GM18519 (cell line): ENCODE measurements at regions not wholly inside any gene's neighbourhood (a gene's known extent, or its start where the extent isn't known, plus 50 kb on each side); places are given as distances from the start of the nearest gene placed in this dataset.
"Not testable (repeated sequence)": the region's sequence is repeated elsewhere in the genome, so short reads cannot be mapped to it uniquely, and the experiment has no call there.

Experiments
- ATAC-seq: cut with Tn5 transposase; IDR thresholded peaks from one replicate; pipeline ENCODE4 v1.9.1; 2021; ENCODE audit warnings: mild to moderate bottlenecking, moderate library complexity; ENCODE audit not compliant: unreplicated experiment, low FRiP score

DNA sequence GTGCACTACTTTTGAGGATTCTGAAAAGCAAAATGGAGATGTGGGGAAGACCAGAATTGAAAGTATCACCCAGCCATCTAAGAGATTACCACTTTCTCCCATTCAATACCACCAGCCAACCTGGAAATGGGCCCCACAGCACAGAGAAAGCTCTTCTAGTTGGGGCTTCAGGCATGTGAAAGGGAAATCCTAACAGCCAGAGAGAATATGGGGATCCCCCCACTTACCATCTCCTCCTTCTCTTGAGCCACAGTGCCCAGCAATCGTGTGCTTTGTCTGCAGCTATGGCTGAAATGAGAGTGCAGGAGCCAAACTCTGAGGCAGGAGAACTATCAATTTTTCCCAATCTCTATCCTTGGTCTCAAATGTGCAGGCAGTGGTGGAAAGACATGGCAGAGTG is 173.2 kb upstream of the KCTD7 start:
- ATAC-seq: not testable (repeated sequence)

DNA sequence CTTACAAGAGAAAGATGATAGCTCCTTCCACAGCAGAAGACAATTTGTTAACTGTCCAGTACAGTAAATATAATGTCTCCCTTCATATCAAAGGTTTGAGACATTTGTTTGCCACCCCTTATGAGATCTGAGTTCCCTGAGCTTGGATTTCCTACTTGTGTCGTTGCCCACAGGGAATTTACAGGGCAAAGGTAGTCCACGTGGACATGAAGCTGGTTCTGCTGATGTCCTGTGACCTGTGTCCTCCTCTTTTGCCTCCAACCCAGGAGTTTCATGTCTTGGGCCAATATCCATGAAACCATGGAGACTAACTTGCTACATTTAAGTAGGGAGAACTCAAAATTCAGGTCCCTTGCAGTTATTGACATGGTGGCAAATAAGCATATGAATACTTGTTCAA is 172.2 kb upstream of the KCTD7 start:
- ATAC-seq: not testable (repeated sequence)

DNA sequence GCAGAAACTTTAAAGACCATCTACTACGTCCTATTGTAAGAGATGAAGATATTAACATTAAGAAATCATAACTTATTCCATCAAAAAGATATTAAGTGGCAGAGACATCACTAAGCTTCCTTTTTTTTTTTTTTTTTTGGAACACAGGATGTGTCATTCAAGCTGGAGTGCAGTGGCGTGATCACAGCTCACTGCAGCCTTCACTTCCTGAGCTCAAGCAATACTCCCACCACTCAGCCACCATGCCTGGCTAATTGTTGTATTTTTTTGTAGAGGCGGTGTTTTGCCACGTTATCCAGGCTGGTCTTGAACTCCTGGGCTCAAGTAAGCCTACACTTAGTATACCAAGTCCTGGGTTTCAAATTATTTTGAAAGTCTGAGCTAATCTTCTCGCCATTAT is 169.7 kb upstream of the KCTD7 start:
- not testable (repeated sequence) for ATAC-seq

DNA sequence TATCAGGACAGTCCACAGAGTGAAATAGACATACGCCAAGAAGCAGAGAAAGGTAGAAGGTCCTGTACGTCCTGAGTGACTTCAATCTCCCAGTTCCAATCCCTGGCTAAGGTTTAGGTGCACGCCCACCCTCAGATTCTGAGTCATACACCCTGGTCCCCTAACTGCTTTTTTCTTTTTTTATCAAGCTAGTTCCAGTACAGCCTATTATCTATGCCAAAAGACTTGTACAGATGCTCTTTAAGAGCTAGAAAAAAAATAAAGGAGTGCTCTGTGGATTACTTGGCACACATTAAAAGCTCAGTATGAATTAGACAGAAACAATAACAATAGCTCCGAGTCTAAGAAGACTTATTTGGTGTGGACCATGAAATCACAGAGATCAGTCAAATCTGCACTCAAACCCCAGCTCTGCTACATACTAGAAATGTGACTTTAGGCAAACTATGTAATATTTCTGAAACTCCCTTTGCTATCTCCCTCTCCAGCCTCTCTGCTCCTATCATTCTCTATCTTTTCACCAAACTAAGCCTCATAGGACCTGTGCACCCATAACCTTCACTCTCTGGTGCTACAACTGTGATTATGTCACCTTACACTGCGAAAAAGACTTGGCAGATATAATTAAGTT is 168.8 kb upstream of the KCTD7 start:
- not testable (repeated sequence) for ATAC-seq

DNA sequence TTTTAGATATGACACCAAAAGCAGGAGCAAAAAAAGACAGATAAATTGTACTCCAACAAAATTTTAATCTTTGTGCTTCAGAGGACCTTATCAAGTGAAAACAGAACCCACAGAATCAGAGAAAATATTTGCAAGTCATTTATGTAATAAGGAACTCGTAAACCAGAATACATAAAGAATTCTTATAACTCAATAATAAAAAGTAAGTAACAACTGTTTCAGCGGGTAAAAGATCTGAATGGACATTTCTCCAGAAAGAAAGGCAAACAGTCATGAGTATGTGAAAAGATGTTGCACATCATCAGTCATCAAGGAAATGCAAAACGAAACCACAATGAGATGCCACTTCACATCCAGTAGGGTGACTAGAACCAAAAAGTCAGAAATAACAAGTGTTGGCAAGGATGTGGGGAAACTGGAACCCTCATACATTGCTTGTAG is 167.7 kb upstream of the KCTD7 start:
- ATAC-seq: no peak

DNA sequence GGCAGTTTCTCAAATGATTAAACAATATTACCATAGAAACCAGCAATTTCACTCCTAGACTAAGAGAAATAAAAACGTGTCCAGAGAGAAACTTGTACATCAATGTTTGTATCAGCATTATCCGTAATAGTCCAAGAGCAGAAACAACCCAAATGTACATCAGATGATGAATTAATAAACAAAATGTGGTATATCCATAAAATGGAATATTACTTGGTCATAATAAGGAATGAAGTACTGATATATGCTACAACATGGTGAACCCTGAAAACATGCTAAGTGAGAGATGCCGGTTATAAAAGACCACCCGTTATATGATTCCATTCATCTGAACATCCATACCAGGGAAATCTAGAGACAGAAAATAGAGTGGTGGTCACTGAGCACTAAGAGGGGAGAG is 167.3 kb upstream of the KCTD7 start:
- ATAC-seq: not testable (repeated sequence)

DNA sequence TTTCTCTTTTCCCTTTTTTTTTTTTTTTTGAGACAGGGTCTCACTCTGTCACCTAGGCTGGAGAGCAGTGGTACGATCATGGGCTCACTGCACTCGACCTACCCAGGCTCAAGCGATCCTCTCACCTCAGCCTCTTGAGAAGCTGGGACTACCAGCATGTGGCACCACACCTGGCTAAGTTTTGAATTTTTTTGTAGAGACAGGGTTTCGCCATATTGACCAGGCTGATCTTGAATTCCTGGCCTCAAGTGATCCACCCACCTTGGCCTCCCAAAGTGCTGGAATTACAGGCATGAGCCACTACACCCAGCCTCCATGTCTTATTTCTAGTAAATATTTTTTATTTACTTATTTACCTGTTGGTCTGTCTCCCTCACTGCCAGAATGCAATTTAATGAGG is 165.8 kb upstream of the KCTD7 start:
- not testable (repeated sequence) for ATAC-seq

DNA sequence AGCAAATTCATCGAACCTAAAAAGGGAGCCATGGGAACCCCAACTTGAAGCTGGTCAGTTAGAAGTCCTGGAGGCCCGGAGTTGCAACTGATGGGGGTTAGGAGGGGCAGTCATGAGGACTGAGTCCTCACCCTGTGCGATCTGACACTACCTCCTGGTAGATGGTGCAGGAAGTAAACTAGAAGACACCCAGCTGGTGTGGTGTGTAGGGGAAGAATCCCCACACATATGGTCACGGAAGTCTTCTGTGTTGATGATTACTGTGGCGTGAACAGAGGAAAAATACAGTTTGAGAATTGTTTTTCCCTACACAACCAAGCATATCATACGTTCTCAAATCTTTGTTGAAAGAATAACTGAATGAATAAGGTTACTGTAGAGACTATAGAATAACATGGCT is 164.6 kb upstream of the KCTD7 start:
- ATAC-seq: no peak

DNA sequence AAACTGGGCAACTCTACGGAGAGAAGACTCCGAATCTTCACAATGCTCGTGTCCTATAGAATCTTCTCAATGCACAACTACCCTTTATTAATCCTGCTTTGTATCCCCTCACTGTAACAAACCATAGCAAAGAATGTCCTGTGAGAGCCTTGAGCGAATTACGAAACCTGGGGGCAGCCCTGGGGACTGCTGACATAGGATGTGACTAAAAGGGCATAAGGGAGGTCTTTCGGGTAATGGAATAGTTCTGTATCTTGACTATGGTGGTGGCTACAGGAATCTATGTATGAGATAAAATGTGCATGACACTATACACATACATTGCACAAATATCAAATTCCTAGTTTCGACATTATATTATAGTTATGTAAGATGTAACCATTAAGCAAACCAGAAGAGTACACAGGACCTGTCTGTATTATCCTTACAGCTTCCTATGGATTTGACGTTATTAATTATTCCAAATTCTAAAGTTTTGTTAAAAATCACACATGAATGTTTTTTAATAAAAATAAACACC is 162.5 kb upstream of the KCTD7 start:
- no peak for ATAC-seq

DNA sequence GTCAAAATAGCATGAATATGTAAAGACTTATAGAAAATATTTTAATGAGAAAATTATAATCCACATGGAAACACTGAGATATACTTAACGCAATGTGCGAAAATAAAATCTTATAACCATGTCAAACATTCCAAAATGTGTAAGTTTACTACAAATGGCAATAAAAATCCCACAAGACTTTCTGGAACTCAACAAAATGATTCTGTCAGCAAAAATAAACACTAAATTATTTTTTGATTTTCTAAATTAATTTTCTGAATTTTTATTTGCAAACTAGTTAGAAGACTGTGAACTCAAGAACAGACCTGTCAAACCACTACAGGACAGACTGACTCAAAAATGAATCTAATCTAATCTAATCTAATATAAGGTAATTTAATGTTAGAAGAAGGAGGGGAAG is 160.8 kb upstream of the KCTD7 start:
- no peak for ATAC-seq

DNA sequence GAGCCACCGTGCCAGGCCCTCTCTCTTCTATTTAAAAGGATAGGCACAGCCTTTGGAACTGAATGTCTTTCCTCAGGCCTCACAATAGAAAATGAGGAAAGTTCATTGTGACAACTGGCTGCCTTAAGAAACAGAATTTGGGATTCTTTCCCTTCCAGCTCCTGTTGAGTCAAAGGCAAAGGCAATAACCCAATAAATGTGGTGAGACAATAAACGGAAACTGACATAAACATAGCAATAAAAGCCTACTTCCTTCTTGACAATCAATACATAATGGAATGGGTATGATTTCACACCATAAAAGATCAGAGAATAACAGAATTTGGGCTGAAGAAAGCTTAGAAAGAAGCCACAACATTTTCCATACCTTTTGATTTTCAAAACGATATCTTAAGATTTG is 155.6 kb upstream of the KCTD7 start:
- not testable (repeated sequence) for ATAC-seq

DNA sequence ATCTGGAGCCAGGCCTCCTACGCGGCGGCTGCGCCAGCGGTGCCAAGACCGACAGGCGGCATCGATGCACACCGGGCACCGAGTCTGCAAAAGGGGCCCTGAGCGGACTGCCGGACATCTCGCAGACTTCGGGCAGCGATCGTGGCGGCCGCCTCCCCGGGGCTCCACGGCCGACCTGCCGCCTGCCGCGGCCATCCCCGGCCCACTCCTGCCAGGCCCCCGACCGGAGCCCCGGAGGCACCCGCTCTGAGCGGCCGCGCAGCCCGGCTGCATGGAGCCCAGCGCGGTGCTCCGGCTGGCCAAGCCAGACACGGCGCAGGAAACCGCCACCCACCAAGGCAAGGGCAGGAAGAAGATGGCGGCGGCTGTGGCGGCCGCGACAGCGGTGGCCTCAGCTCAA is 154.2 kb upstream of the KCTD7 start:
- ATAC-seq: no peak

DNA sequence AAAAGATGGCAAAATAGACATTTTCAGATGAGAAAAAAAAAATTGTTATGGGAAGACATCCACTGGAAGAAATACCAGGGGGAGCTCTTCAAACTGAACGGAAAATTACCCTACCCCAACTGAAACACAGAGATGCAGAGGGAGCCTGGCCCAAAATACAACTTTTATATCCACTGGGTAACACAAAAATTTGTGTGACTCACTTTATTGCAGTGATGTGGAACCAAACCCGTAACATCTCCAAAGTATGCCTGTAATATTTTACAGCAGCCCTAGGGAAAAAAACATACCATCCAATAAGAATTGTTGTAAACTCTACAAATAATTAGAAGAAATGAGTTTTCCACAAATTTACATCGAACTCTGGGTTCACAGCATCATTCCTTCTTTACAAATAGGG is 152.6 kb upstream of the KCTD7 start:
- not testable (repeated sequence) for ATAC-seq

DNA sequence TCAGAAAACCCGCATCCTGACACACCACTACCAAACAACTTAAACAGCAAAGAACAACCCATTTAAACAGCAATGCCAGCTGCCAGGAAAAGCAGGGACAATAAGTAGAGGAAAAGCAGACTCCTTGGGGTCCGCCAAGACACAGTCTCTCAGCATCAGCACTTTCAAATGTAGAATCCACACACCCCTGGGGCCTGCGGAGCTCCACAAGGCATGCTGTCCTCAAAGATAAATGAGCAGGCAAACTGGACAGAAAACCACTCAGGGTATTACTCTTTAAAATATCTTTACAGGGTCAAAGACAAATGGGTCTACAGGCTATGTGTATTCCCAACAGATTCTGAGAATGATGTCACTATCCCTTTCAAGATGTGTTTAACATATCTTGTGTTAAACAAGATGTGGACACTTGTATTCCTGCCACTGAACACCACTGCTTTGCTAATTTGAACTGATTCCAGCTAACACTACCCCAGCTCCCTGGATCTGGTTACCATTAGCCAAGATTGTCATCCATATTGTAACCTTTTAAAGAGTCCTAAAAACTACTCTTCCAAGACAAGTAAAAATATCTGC is 150.8 kb upstream of the KCTD7 start:
- not testable (repeated sequence) for ATAC-seq

DNA sequence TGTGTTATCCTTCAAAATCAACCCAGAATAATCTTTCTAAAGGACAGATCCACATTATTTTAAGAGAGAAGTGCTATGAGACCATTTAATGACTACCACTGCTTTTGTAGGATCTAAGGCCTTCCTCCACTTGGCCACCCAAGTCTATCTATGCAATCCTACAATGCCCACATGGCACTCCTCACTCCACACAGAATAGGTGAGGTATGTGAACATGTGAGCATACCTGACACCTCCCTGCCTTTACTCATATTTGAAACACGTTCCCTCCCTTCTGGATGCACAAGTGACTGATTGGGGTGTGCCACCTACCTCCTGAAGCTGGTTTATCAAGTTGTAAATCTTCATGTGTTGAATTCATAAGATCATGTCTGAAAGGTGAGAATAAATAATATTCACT is 147.5 kb upstream of the KCTD7 start:
- not testable (repeated sequence) for ATAC-seq

DNA sequence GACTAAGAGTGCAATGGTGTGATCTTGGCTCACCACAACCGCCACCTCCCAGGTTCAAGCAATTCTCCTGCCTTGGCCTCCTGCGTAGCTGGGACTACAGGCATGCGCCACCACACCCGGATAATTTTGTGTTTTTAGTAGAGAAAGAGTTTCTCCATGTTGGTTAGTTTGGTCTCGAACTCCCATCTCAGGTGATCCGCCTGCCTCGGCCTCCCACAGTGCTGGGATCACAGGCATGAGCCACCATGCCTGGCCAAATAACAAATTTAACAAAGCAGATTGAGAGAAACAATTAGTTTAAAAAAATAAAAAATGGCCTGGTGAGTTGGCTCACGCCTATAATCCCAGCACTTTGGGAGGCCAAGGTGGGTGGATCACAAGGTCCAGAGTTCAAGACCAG is 139.6 kb upstream of the KCTD7 start:
- not testable (repeated sequence) for ATAC-seq

DNA sequence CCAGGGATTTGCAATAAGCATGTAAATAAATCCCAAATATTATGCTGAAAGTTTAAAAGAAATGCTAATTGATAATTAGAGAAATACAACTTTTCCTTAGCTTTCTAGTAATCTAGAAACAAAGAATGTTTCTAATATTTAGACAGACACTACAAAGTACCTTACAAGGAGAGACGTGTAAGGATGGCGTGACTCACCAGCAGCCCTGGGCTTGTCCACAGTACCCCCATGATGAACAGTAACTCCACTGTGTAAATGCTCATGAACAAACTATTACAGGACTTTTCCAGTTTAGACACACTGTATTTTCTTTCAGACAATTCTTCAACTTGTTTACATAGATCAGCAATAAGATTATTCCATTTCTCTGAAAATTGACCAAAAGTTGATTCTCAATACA is 138.9 kb upstream of the KCTD7 start:
- ATAC-seq: not testable (repeated sequence)

DNA sequence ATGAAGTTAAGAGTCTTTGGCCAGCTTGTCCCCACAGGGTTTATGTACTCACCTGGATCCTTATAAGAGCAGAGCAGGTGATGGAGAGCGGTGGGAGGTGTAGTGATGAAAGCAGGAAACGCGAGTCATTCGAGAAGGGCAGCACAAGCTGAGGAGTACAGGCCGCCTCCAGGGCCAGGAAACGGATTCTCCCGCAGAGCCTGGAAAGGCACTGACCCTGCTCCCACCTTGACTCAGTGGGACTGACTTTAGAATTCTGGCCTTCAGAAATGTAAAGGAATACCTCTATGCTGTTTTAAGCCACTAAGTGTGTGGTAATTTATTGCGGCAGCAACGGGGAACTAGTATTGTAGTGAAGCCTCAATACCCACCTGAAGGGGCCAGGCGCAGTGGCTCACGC is 137.7 kb upstream of the KCTD7 start:
- ATAC-seq: not testable (repeated sequence)

DNA sequence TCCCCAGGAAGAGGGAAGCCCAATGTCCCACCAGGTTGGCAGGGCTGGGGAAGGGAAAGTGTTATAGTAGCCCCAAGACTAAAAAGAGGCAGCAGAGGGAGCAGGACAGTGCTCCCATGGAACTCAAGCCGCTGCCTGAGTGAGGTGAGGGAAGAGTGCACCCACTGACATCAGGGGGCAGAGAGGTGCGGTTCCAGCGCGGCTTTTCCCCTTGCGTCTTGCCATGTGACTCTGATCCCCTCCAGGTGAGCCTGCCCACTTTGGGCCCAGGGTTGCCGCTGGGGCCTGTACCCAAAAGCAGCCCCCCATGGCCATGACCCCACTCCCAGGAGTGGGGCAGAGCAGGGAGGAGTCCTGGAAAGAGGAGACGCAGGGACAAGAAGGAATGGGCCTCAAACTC is 136.3 kb upstream of the KCTD7 start:
- not testable (repeated sequence) for ATAC-seq

DNA sequence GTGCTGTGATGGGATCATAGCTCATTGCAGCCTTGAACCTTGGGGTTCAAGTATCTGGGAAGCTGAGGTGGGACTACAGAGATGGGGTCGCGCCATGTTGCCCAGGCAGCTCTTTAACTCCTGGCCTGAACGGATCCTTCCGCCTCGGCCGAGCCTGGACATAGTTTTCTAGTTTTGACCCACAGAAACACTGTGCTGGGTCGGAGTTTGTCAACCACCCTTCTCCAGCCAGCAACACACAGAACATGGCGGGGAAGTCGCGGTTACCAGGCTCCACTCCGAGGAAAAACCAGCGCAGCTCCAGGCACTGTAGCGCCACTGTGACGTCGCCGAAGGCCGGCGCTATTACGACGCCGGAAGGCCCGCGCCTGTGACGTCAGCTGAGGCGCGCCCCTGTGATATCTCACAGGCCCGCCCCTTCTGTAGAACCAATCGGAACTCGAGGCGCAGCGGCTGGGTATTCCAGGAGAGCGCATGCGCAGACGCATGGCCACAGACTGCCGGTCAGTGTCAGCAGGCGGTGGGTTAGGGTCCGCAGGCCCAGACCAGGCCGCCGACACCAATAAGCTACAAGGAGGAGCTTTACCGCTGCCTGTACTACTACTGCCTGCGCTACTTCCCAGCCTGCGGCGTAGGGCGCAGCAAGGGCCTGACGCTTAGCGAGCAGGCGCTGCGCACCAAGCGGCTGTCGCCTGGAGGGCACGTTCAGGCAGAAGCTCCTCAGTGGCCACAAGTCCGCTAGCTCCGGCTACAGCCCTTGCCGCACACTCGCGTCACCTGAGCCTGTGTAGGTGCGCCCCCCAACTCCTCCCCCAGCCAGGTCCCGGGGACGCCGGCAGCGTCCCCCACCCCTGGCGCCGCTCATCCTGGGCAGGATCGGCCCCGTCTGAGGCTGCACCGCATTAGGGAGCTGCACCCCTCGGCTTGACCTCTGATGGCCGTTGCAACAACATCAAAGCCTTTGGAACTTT is 135.2 kb upstream of the KCTD7 start:
- peak; percentile 95 for ATAC-seq

DNA sequence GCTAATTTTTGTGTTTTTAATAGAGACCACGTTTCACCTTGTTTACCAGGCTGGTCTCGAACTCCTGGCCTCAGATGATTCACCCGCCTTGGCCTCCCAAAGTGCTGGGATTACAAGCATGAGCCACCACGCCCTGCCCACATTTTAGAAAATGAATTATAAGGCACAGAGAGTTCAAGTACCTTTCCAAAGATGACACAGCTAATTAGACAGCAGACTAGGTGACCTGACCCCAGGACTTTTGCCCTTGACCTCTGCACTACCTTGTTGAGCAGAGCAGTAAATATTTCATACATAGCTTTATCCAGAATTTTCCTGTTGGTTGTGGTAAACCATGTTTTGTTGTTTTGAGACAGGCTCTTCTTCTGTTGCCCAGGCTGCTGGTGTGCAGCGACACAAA is 131.3 kb upstream of the KCTD7 start:
- no peak for ATAC-seq
